Embryonic facial prominence (tissue), 1 donor: ENCODE measurements at regions not wholly inside any gene's neighbourhood (a gene's known extent, or its start where the extent isn't known, plus 50 kb on each side); places are given as distances from the start of the nearest gene placed in this dataset.
"Not testable (repeated sequence)": the region's sequence is repeated elsewhere in the genome, so short reads cannot be mapped to it uniquely, and the experiment has no call there.

Experiments used
- DNase-seq: peaks from one replicate; pipeline ENCODE4 v3.0.0-alpha.2; 2016; ENCODE audit errors: extremely low spot score

GRCh38 chr3:140870351-140870750, 71.3 kb upstream of the SLC25A36 start:
- no peak for DNase-seq

GRCh38 chr3:140871022-140871421, 70.6 kb upstream of the SLC25A36 start:
- DNase-seq: no peak

GRCh38 chr3:140872165-140872564, 69.5 kb upstream of the SLC25A36 start:
- not testable (repeated sequence) for DNase-seq

GRCh38 chr3:140883428-140884040, 58.1 kb upstream of the SLC25A36 start:
- DNase-seq: no peak

GRCh38 chr3:140885697-140886096, 55.9 kb upstream of the SLC25A36 start:
- not testable (repeated sequence) for DNase-seq
